Lower leg skin (tissue), 4 donors: ENCODE measurements at regions not wholly inside any gene's neighbourhood (a gene's known extent, or its start where the extent isn't known, plus 50 kb on each side); places are given as distances from the start of the nearest gene placed in this dataset.

Source experiments
- DNase-seq, 2 donors: peaks; one replicate each; pipeline ENCODE4 v3.0.0-alpha.2; 2019; ENCODE audit warnings: low spot score in 2 of 2
- H3K4me3 ChIP-seq: fragments of 200-600 bp; sonication (generic); 2 replicates; pipeline ENCODE4 v1.5.1; 2017; ENCODE audit warnings: mild to moderate bottlenecking, low read depth; ENCODE audit not compliant: poor library complexity, severe bottlenecking
- CTCF ChIP-seq, 3 donors: fragments of 450-650 bp; IDR thresholded peaks; one replicate each; pipeline ENCODE4 v1.5.1; 2016; ENCODE audit warnings: antibody characterized with exemption in 3 of 3, mild to moderate bottlenecking in 3 of 3, moderate library complexity in 2 of 3
- POLR2A ChIP-seq, 2 donors: fragments of 450-650 bp; IDR thresholded peaks; one replicate each; pipeline ENCODE4 v1.6.1; 2016 to 2017; ENCODE audit warnings: antibody characterized with exemption in 2 of 2, mild to moderate bottlenecking in 1 of 2, moderate library complexity in 1 of 2
- WGBS, 2 donors: methylation state at CpG; one replicate each; pipeline ENCODE4 v1.1.5; 2018; 5-methylcytosine and 5-hydroxymethylcytosine counted together
- intact Hi-C: fragments of 100-400 bp; cut with DNase I; formaldehyde crosslinking; loops from one replicate; pipeline ENCODE4 v1.15.0; 2023; ENCODE audit warnings: low total_unique reads

DNA sequence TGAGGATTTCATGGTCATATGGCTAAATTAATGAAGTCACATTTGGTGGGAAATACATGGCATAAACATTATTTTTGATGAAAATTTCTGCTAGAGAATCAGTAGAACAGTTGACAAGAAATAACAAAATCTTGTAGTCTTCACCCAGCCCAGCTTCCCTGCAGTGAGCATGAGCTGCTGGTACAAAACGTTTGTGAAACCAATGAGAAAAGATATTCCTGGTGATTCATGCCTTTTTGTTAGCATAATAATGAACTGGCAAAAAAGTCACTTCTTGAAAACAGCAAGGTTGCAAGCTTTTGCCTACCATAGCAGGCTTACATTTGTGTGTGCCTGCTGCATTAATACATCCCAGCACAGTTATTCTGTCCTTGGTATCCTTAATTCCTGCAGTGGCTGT lies 475.9 kb upstream of the HTR2A start:
- DNase-seq, result no peak
- intact Hi-C loops, result no loop called here
- H3K4me3 ChIP-seq, result no peak overlapping the region
- TF ChIP-seq CTCF (IDR thresholded peaks at IDR 0.05) (no peak), POLR2A (IDR thresholded peaks at IDR 0.05) (no peak)
- WGBS, 2 donors, result 7 to 8% methylated on average over 1 of the region's 1 CpG

GRCh38 chr13:47351798-47352197 lies 454.9 kb upstream of the HTR2A start:
- no peak for DNase-seq
- intact Hi-C loops, result no loop called here
- 62 to 70% methylated on average over 3 of the region's 3 CpGs for WGBS, 2 donors
- TF ChIP-seq POLR2A (IDR thresholded peaks at IDR 0.05) (no peak), CTCF (IDR thresholded peaks at IDR 0.05) (no peak)
- H3K4me3 ChIP-seq, result no peak overlapping the region

- intact Hi-C loops, result no loop called here
- 80 to 87% methylated on average over 2 of the region's 2 CpGs for WGBS, 2 donors
- no peak for DNase-seq
- no peak overlapping the region for H3K4me3 ChIP-seq
- TF ChIP-seq CTCF (IDR thresholded peaks at IDR 0.05) (no peak), POLR2A (IDR thresholded peaks at IDR 0.05) (no peak)
These were observed 453.7 kb upstream of the HTR2A start for GRCh38 chr13:47350334-47351124.

- intact Hi-C loops, result no loop called here
- H3K4me3 ChIP-seq, result no peak overlapping the region
- TF ChIP-seq CTCF (IDR thresholded peaks at IDR 0.05) (no peak), POLR2A (IDR thresholded peaks at IDR 0.05) (no peak)
- 83 to 89% methylated on average over 1 of the region's 1 CpG for WGBS, 2 donors
- no peak for DNase-seq
These were observed 452.4 kb upstream of the HTR2A start for GRCh38 chr13:47349211-47349610.

GRCh38 chr13:47337781-47338507 lies 441.1 kb upstream of the HTR2A start:
- no peak for DNase-seq
- no peak overlapping the region for H3K4me3 ChIP-seq
- TF ChIP-seq POLR2A (IDR thresholded peaks at IDR 0.05) (no peak), CTCF (IDR thresholded peaks at IDR 0.05) (no peak)
- intact Hi-C loops, result no loop called here
- WGBS, 2 donors, result 80 to 81% methylated on average over 7 of the region's 7 CpGs
